ENCODE measurements at regions not wholly inside any gene's neighbourhood (a gene's known extent, or its start where the extent isn't known, plus 50 kb on each side); places are given as distances from the start of the nearest gene placed in this dataset.
"Not testable (repeated sequence)": the region's sequence is repeated elsewhere in the genome, so short reads cannot be mapped to it uniquely, and the experiment has no call there.

DNA sequence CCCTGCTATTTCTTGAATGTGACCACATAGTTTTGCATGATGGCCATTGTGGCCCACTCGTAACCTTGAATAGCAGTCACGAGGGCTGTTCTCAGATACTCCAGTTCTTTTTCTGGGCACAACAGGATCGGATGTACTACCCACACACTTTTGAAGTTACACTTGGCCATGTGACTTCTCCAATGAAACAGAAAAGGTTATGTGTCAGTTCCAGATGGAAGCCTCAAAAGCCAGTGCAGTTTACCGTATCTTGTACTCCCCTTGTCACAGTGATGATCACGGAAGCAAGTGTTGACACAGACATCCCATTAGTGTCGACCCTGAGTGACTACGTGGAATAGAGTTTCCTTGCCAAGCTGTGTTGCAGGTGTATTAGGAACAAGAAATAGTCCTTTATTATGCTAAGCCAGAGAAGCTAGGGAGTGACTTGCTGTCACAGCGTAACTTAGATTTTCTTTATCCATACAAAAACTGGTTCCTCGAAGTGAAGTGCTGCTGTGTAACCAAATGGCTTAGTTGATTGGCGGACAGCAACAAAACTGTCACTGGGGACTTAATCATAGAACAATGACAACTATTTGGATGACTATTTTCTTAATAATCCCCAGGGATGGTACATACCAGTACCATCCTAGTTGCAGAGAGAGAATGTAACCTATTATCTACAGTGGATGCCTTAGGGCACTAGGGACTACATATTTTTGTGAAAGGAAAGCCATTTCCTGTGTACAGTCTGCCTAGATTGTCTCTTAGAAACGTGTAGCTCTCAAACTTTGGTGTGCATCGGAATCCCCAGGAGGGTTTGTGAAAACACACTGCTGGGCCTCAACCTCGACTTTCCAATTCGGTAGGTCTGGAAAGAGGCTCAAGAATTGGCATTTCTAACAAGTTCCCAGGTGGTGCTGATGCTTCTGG lies 90.1 kb upstream of the DMRT1 start:
- Histone ChIP-seq H3K4me3 (ENCODE audit: low read depth, low read length) (no peak overlapping the region), H3K27me3 (ENCODE audit: control insufficient read depth, insufficient read depth, low read length) (no peaks in the 10 kb centered on the region), H3K9me3 (ENCODE audit: control insufficient read depth, insufficient read depth, low read length) (no peaks in the 10 kb centered on the region), H3K27ac (ENCODE audit: low read depth, low read length) (peak overlapping the region; percentile 87)
- POLR2A ChIA-PET: interaction anchor here (0.7 to 1.8 kb wide), 7 partner anchors 12 to 177 kb away, joined by 3 to 7 read pairs (median 5); no protein-coding TSS in a partner anchor
- CTCF ChIA-PET: interaction anchor here (0.6 to 1.3 kb wide), 3 partner anchors 49 to 292 kb away, joined by 4 to 6 read pairs (median 4); no protein-coding TSS in a partner anchor
- DNase-seq (ENCODE audit: low read depth, low spot score): no peak
- TF ChIP-seq, protein P1, sequence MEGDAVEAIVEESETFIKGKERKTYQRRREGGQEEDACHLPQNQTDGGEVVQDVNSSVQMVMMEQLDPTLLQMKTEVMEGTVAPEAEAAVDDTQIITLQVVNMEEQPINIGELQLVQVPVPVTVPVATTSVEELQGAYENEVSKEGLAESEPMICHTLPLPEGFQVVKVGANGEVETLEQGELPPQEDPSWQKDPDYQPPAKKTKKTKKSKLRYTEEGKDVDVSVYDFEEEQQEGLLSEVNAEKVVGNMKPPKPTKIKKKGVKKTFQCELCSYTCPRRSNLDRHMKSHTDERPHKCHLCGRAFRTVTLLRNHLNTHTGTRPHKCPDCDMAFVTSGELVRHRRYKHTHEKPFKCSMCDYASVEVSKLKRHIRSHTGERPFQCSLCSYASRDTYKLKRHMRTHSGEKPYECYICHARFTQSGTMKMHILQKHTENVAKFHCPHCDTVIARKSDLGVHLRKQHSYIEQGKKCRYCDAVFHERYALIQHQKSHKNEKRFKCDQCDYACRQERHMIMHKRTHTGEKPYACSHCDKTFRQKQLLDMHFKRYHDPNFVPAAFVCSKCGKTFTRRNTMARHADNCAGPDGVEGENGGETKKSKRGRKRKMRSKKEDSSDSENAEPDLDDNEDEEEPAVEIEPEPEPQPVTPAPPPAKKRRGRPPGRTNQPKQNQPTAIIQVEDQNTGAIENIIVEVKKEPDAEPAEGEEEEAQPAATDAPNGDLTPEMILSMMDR (IDR thresholded peaks at IDR 0.05; ENCODE audit: low read depth, low read length): no peak

DNA sequence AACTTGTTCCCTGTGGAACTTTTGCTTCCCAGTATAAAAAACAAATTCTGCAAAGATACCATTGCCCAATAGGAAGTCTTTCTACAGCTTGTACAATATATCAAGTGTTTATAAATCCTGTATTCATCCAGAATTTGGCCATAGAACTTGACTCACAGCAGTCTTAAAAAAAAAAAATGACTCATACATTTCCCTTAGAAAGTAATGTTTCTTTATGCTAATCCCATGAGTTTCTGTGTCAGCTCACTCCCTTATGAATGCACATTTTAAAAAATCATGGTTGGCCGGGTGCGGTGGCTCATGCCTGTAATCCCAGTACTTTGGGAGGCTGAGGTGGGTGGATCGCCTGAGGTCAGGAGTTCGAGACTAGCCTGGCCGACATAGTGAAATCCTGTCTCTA lies 89.3 kb upstream of the DMRT1 start:
- TF ChIP-seq, protein P1 (IDR thresholded peaks at IDR 0.05; ENCODE audit: low read depth, low read length): no peak
- POLR2A ChIA-PET: interaction anchor here (0.7 to 1.8 kb wide), 9 partner anchors 14 to 176 kb away, joined by 3 to 7 read pairs (median 4); no protein-coding TSS in a partner anchor

GRCh38 chr9:752681-753200 lies 88.8 kb upstream of the DMRT1 start:
- TF ChIP-seq, protein P1 (IDR thresholded peaks at IDR 0.05; ENCODE audit: low read depth, low read length): no peak
- Histone ChIP-seq H3K9me3 (ENCODE audit: control insufficient read depth, insufficient read depth, low read length) (no peaks in the 10 kb centered on the region), H3K27me3 (ENCODE audit: control insufficient read depth, insufficient read depth, low read length) (no peaks in the 10 kb centered on the region), H3K27ac (ENCODE audit: low read depth, low read length) (peak overlapping the region; percentile 68), H3K4me3 (ENCODE audit: low read depth, low read length) (no peak overlapping the region)
- DNase-seq (ENCODE audit: low read depth, low spot score): no peak
- CTCF ChIA-PET: interaction anchor here (1.3 kb wide), 1 partner anchor 48 kb away, joined by 4 read pairs; no protein-coding TSS in a partner anchor
- POLR2A ChIA-PET: interaction anchor here (0.7 to 1.8 kb wide), 7 partner anchors 15 to 124 kb away, joined by 3 to 7 read pairs (median 5); no protein-coding TSS in a partner anchor

More for the DNA sequence above, 89.3 kb upstream of the DMRT1 start:
- Histone ChIP-seq H3K4me3 (ENCODE audit: low read depth, low read length) (no peak overlapping the region), H3K27ac (ENCODE audit: low read depth, low read length) (peak overlapping the region; percentile 68), H3K27me3 (ENCODE audit: control insufficient read depth, insufficient read depth, low read length) (no peaks in the 10 kb centered on the region), H3K9me3 (ENCODE audit: control insufficient read depth, insufficient read depth, low read length) (no peaks in the 10 kb centered on the region)
- CTCF ChIA-PET: interaction anchor here (1.3 kb wide), 1 partner anchor 49 kb away, joined by 4 read pairs; no protein-coding TSS in a partner anchor
- peak; percentile 82 for DNase-seq (ENCODE audit: low read depth, low spot score)

GRCh38 chr9:753734-754133 lies 87.8 kb upstream of the DMRT1 start:
- H3K27ac ChIP-seq (ENCODE audit: low read depth, low read length); H3K27me3 ChIP-seq (ENCODE audit: control insufficient read depth, insufficient read depth, low read length); CTCF ChIA-PET; H3K4me3 ChIP-seq (ENCODE audit: low read depth, low read length); DNase-seq (ENCODE audit: low read depth, low spot score); H3K9me3 ChIP-seq (ENCODE audit: control insufficient read depth, insufficient read depth, low read length): not testable (repeated sequence)
- POLR2A ChIA-PET: interaction anchor here (1.8 kb wide), 1 partner anchor 19 kb away, joined by 6 read pairs; no protein-coding TSS in a partner anchor

GRCh38 chr9:754150-754931 lies 87.2 kb upstream of the DMRT1 start:
- H3K27me3 ChIP-seq (ENCODE audit: control insufficient read depth, insufficient read depth, low read length): no peaks in the 10 kb centered on the region
- no peaks in the 10 kb centered on the region for H3K9me3 ChIP-seq (ENCODE audit: control insufficient read depth, insufficient read depth, low read length)
- H3K4me3 ChIP-seq (ENCODE audit: low read depth, low read length): no peak overlapping the region
- no peak overlapping the region for H3K27ac ChIP-seq (ENCODE audit: low read depth, low read length)
- TF ChIP-seq, protein P1 (IDR thresholded peaks at IDR 0.05; ENCODE audit: low read depth, low read length): no peak
- DNase-seq (ENCODE audit: low read depth, low spot score): no peak
- ChIA-PET CTCF (interaction anchor here (0.9 to 1.5 kb wide), 2 partner anchors 140 to 141 kb away, joined by 3 to 4 read pairs; no protein-coding TSS in a partner anchor), POLR2A (no interaction called here)

All from AG04450 (cell line).